GM12865 (cell line): ENCODE measurements at regions not wholly inside any gene's neighbourhood (a gene's known extent, or its start where the extent isn't known, plus 50 kb on each side); places are given as distances from the start of the nearest gene placed in this dataset.

Source experiments
- DNase-seq: peaks from one replicate; pipeline ENCODE4 v3.0.0; 2010; ENCODE audit warnings: low read depth
- H3K4me3 ChIP-seq: 2 replicates; pipeline ENCODE4 v1.5.1; 2011; ENCODE audit warnings: mild to moderate bottlenecking, low read depth, low read length, control low read depth
- TF ChIP-seq, protein P1 (sequence below): IDR thresholded peaks from 2 replicates; pipeline ENCODE4 v1.5.1; 2011; ENCODE audit warnings: low read length, control low read depth, low read depth, inconsistent platforms; ENCODE audit not compliant: insufficient read depth; ENCODE audit errors: missing control alignments

DNA sequence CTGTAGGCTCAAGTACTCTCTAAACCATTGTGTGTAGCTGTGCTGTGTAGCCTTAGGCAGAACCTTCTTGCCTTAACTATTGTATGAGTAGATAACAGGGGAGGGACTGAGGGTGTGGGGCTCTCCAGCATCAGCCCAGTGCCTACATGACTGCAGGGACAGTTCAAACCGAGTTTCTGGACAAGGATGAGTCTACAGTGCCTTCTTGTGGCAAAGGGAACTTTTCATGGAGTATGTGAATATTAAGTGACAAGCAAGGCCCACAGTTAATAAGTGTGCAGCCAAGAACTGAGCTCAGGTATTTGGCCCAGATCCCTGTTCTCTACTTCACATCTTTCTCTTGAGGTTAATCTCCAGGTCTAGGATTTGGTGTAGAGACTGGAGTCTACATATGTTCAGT lies 424.4 kb upstream of the LARGE1 start:
- DNase-seq = no peak
- no peak overlapping the region for H3K4me3 ChIP-seq
- TF ChIP-seq, protein P1, sequence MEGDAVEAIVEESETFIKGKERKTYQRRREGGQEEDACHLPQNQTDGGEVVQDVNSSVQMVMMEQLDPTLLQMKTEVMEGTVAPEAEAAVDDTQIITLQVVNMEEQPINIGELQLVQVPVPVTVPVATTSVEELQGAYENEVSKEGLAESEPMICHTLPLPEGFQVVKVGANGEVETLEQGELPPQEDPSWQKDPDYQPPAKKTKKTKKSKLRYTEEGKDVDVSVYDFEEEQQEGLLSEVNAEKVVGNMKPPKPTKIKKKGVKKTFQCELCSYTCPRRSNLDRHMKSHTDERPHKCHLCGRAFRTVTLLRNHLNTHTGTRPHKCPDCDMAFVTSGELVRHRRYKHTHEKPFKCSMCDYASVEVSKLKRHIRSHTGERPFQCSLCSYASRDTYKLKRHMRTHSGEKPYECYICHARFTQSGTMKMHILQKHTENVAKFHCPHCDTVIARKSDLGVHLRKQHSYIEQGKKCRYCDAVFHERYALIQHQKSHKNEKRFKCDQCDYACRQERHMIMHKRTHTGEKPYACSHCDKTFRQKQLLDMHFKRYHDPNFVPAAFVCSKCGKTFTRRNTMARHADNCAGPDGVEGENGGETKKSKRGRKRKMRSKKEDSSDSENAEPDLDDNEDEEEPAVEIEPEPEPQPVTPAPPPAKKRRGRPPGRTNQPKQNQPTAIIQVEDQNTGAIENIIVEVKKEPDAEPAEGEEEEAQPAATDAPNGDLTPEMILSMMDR = no peak

DNA sequence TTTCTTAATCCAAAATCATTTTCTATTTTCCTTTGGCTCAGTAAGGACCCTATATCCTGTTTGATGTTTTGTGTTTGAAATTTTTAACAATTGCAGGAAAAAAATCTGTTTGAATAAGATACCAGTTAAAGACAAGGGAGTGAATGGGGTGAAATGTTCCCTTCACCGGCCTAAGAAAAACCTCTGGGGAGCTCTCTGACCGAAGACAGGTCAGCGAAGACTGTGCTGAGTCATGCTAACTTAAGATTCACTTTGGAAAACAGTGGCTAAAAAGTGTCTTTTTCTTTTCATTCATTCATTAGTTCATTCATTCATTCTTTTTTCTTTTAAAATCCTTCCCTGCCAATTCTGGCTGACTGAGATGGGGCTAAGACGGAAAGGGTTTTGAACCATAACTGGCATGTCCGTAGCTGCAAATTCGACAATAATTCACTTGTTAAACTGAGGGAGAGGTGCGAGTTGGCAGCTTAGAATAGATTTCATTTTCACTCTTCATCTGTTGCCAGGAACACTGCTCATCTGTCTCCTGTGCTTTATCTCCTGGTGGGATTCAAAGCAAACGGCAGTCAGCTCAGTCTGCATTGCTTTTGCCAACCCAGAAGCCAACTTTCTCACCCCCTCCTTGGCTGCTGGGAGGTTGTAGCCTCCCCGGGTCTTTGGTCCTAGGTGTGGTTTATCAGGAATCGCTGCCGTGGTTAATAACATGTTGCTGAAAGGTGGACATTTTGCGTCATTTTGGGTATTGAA lies 434.0 kb upstream of the LARGE1 start:
- DNase-seq = no peak
- TF ChIP-seq, protein P1 = no peak
- no peak overlapping the region for H3K4me3 ChIP-seq

GRCh38 chr22:34356481-34356880 lies 436.2 kb upstream of the LARGE1 start:
- TF ChIP-seq, protein P1 = no peak
- DNase-seq = no peak
- H3K4me3 ChIP-seq = no peak overlapping the region

DNA sequence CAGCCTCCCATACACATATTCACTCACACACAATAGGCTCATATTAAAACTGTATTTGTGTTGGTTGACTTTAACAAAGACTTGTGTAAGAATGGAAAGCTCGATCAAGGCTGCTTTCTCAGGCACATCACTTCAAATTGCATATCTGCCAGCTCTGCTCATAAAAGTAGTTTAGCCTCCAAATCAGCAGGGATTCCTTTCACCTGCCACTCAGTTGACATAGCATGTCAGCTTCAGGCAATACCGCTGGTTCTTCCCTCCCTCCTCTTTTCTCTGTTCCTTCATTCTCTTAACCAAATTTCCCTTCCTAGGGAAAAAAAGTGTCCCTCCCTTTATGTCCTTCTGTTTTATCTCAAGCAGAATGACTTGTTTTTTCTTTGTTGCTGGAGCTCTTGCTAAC lies 450.4 kb upstream of the LARGE1 start:
- TF ChIP-seq, protein P1 = no peak
- DNase-seq = no peak
- H3K4me3 ChIP-seq = no peak overlapping the region

DNA sequence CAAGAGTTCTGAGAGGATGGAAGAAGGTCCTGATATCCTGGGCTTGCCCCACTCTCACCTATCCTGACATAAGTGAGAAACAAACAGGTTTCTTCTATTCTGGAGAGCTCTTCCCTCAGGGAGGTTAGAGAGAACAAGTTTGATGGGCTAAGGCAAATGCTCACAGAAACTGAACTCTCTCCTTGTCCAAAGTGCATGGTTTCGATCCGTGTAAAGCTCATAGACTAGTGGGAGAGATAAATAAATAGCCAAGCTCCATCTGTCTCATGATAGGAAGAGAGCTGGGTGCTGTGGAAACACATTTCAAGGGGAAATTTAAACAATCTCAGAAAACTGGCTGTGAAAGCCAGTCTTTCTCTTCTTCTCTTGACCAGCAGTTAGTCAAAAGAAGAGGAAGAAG lies 459.5 kb upstream of the LARGE1 start:
- no peak for DNase-seq
- no peak overlapping the region for H3K4me3 ChIP-seq
- TF ChIP-seq, protein P1 = no peak

GRCh38 chr22:34380532-34380931 lies 460.3 kb upstream of the LARGE1 start:
- TF ChIP-seq, protein P1 = no peak
- H3K4me3 ChIP-seq = no peak overlapping the region
- DNase-seq = no peak

DNA sequence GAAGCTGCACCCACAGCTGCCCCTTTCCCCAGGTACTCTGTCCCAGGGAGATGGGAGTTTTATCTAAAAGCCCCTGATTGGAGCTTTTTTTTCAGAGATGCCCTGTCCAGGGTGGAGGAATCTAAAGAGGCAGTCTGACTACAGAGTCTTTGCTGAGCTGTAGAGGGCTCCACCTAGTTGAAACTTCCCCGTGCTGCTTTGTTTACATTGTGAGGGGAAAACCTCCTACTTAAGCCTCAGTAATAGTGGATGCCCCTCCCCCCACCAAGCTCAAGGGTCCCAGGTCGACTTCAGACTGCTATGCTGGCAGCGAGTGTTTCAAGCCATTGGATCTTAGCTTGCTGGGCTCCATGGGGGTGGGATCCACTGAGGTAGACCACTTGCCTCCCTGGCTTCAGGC lies 470.1 kb upstream of the LARGE1 start:
- no peak for DNase-seq
- TF ChIP-seq, protein P1 = no peak
- no peak overlapping the region for H3K4me3 ChIP-seq
